ENCODE measurements at regions not wholly inside any gene's neighbourhood (a gene's known extent, or its start where the extent isn't known, plus 50 kb on each side); places are given as distances from the start of the nearest gene placed in this dataset.

- no peak for TF ChIP-seq CTCF (IDR thresholded peaks at IDR 0.05)
- no peaks in the 10 kb centered on the region for H3K9me3 Mint-ChIP-seq (ENCODE audit: low read depth)
- peaks cover 2% of the 10 kb centered on the region for H3K36me3 Mint-ChIP-seq (ENCODE audit: low read depth)
Measured at GRCh38 chr10:112895292-112895691, 54.8 kb upstream of the TCF7L2 start.

GRCh38 chr10:112896273-112896672, 53.8 kb upstream of the TCF7L2 start:
- no peak overlapping the region for H3K4me3 Mint-ChIP-seq (ENCODE audit: unreplicated experiment)
- no peak for TF ChIP-seq CTCF (IDR thresholded peaks at IDR 0.05)
- peaks cover 2% of the 10 kb centered on the region for H3K36me3 Mint-ChIP-seq (ENCODE audit: low read depth)
- H3K27me3 Mint-ChIP-seq (ENCODE audit: low read depth): no peaks in the 10 kb centered on the region
- no peak for DNase-seq (ENCODE audit: low spot score)
- H3K4me1 Mint-ChIP-seq (ENCODE audit: low read depth): peaks cover 9% of the 10 kb centered on the region
- no peak overlapping the region for H3K27ac Mint-ChIP-seq (ENCODE audit: unreplicated experiment)
- H3K9me3 Mint-ChIP-seq (ENCODE audit: low read depth): no peaks in the 10 kb centered on the region

More at GRCh38 chr10:112895292-112895691, 54.8 kb upstream of the TCF7L2 start:
- Mint-ChIP-seq H3K4me1 (ENCODE audit: low read depth) (peaks cover 9% of the 10 kb centered on the region), H3K27ac (ENCODE audit: unreplicated experiment) (no peak overlapping the region), H3K4me3 (ENCODE audit: unreplicated experiment) (no peak overlapping the region), H3K27me3 (ENCODE audit: low read depth) (no peaks in the 10 kb centered on the region)
- no peak for DNase-seq (ENCODE audit: low spot score)

- no peaks in the 10 kb centered on the region for H3K9me3 Mint-ChIP-seq (ENCODE audit: low read depth)
- H3K27ac Mint-ChIP-seq (ENCODE audit: unreplicated experiment): no peak overlapping the region
- H3K36me3 Mint-ChIP-seq (ENCODE audit: low read depth): peaks cover 2% of the 10 kb centered on the region
- H3K4me3 Mint-ChIP-seq (ENCODE audit: unreplicated experiment): no peak overlapping the region
- peaks cover 9% of the 10 kb centered on the region for H3K4me1 Mint-ChIP-seq (ENCODE audit: low read depth)
- no peak for DNase-seq (ENCODE audit: low spot score)
- no peak for TF ChIP-seq CTCF (IDR thresholded peaks at IDR 0.05)
- H3K27me3 Mint-ChIP-seq (ENCODE audit: low read depth): no peaks in the 10 kb centered on the region
Measured at GRCh38 chr10:112896722-112897121, 53.3 kb upstream of the TCF7L2 start.

GRCh38 chr10:112898540-112899390, 51.3 kb upstream of the TCF7L2 start:
- peaks cover 9% of the 10 kb centered on the region for H3K4me1 Mint-ChIP-seq (ENCODE audit: low read depth)
- no peak overlapping the region for H3K4me3 Mint-ChIP-seq (ENCODE audit: unreplicated experiment)
- no peaks in the 10 kb centered on the region for H3K9me3 Mint-ChIP-seq (ENCODE audit: low read depth)
- TF ChIP-seq CTCF (IDR thresholded peaks at IDR 0.05): no peak
- no peaks in the 10 kb centered on the region for H3K27me3 Mint-ChIP-seq (ENCODE audit: low read depth)
- H3K36me3 Mint-ChIP-seq (ENCODE audit: low read depth): no peaks in the 10 kb centered on the region
- no peak overlapping the region for H3K27ac Mint-ChIP-seq (ENCODE audit: unreplicated experiment)
- DNase-seq (ENCODE audit: low spot score): no peak

- no peaks in the 10 kb centered on the region for H3K27me3 Mint-ChIP-seq (ENCODE audit: low read depth)
- no peak overlapping the region for H3K27ac Mint-ChIP-seq (ENCODE audit: unreplicated experiment)
- no peaks in the 10 kb centered on the region for H3K36me3 Mint-ChIP-seq (ENCODE audit: low read depth)
- no peak overlapping the region for H3K4me3 Mint-ChIP-seq (ENCODE audit: unreplicated experiment)
- DNase-seq (ENCODE audit: low spot score): no peak
- TF ChIP-seq CTCF (IDR thresholded peaks at IDR 0.05): no peak
- H3K4me1 Mint-ChIP-seq (ENCODE audit: low read depth): peaks cover 9% of the 10 kb centered on the region
- no peaks in the 10 kb centered on the region for H3K9me3 Mint-ChIP-seq (ENCODE audit: low read depth)
Measured at GRCh38 chr10:112899391-112900065, 50.5 kb upstream of the TCF7L2 start.

Measured in chondrocyte (in vitro differentiated cells).